ENCODE measurements at regions not wholly inside any gene's neighbourhood (a gene's known extent, or its start where the extent isn't known, plus 50 kb on each side); places are given as distances from the start of the nearest gene placed in this dataset.

GRCh38 chr2:19589791-19590190 is 231.4 kb upstream of the OSR1 start:
- no peak overlapping the region for H3K4me3 ChIP-seq (ENCODE audit: low read depth, low read length)
- ChIA-PET CTCF (interaction anchor here (0.9 kb wide), 1 partner anchor 8 kb away, joined by 3 read pairs; no protein-coding TSS in a partner anchor), POLR2A (no interaction called here)
- H3K9me3 ChIP-seq (ENCODE audit: control insufficient read depth, insufficient read depth, low read length), result no peaks in the 10 kb centered on the region
- no peak for TF ChIP-seq CTCF (IDR thresholded peaks at IDR 0.05; ENCODE audit: low read depth, low read length)
- DNase-seq (ENCODE audit: low read depth, low spot score), result no peak
- H3K27ac ChIP-seq (ENCODE audit: low read depth, low read length), result no peak overlapping the region
- peaks cover 3% of the 10 kb centered on the region for H3K27me3 ChIP-seq (ENCODE audit: control insufficient read depth, insufficient read depth, low read length)

GRCh38 chr2:19580830-19581229 is 222.4 kb upstream of the OSR1 start:
- POLR2A ChIA-PET, result no interaction called here
- CTCF ChIA-PET, result no interaction called here

GRCh38 chr2:19580264-19580663 is 221.8 kb upstream of the OSR1 start:
- Histone ChIP-seq H3K9me3 (ENCODE audit: control insufficient read depth, insufficient read depth, low read length) (no peaks in the 10 kb centered on the region), H3K27me3 (ENCODE audit: control insufficient read depth, insufficient read depth, low read length) (no peaks in the 10 kb centered on the region), H3K27ac (ENCODE audit: low read depth, low read length) (no peak overlapping the region), H3K4me3 (ENCODE audit: low read depth, low read length) (no peak overlapping the region)
- no peak for DNase-seq (ENCODE audit: low read depth, low spot score)
- CTCF ChIA-PET, result no interaction called here
- POLR2A ChIA-PET, result no interaction called here
- no peak for TF ChIP-seq CTCF (IDR thresholded peaks at IDR 0.05; ENCODE audit: low read depth, low read length)

More at GRCh38 chr2:19580830-19581229, 222.4 kb upstream of the OSR1 start:
- TF ChIP-seq CTCF (IDR thresholded peaks at IDR 0.05; ENCODE audit: low read depth, low read length), result no peak
- Histone ChIP-seq H3K27me3 (ENCODE audit: control insufficient read depth, insufficient read depth, low read length) (no peaks in the 10 kb centered on the region), H3K27ac (ENCODE audit: low read depth, low read length) (no peak overlapping the region), H3K9me3 (ENCODE audit: control insufficient read depth, insufficient read depth, low read length) (no peaks in the 10 kb centered on the region), H3K4me3 (ENCODE audit: low read depth, low read length) (no peak overlapping the region)
- DNase-seq (ENCODE audit: low read depth, low spot score), result peak; percentile 32

GRCh38 chr2:19579461-19579860 is 221.0 kb upstream of the OSR1 start:
- Histone ChIP-seq H3K27me3 (ENCODE audit: control insufficient read depth, insufficient read depth, low read length) (no peaks in the 10 kb centered on the region), H3K9me3 (ENCODE audit: control insufficient read depth, insufficient read depth, low read length) (no peaks in the 10 kb centered on the region), H3K4me3 (ENCODE audit: low read depth, low read length) (no peak overlapping the region), H3K27ac (ENCODE audit: low read depth, low read length) (no peak overlapping the region)
- ChIA-PET CTCF (no interaction called here), POLR2A (no interaction called here)
- DNase-seq (ENCODE audit: low read depth, low spot score), result no peak
- no peak for TF ChIP-seq CTCF (IDR thresholded peaks at IDR 0.05; ENCODE audit: low read depth, low read length)

- Histone ChIP-seq H3K27ac (ENCODE audit: low read depth, low read length) (no peak overlapping the region), H3K27me3 (ENCODE audit: control insufficient read depth, insufficient read depth, low read length) (no peaks in the 10 kb centered on the region), H3K4me3 (ENCODE audit: low read depth, low read length) (no peak overlapping the region), H3K9me3 (ENCODE audit: control insufficient read depth, insufficient read depth, low read length) (no peaks in the 10 kb centered on the region)
- ChIA-PET POLR2A (interaction anchor here (1.2 kb wide), 1 partner anchor 8 kb away, joined by 3 read pairs; no protein-coding TSS in a partner anchor), CTCF (no interaction called here)
- peak; percentile 20 for DNase-seq (ENCODE audit: low read depth, low spot score)
- TF ChIP-seq CTCF (IDR thresholded peaks at IDR 0.05; ENCODE audit: low read depth, low read length), result no peak
These were observed 219.3 kb upstream of the OSR1 start for GRCh38 chr2:19577723-19578122.
